Psoas muscle (tissue), 7 donors: ENCODE measurements at regions not wholly inside any gene's neighbourhood (a gene's known extent, or its start where the extent isn't known, plus 50 kb on each side); places are given as distances from the start of the nearest gene placed in this dataset.

Experiments
- ATAC-seq, 4 donors: fragments of 200-7000 bp; cut with Tn5 transposase; one replicate each; pipeline ENCODE4 v1.9.1; 2020; ENCODE audit warnings: moderate library complexity in 3 of 4, mild to moderate bottlenecking in 2 of 4
- DNase-seq, 2 donors: peaks; one replicate each; pipeline ENCODE4 v3.0.0-alpha.2; 2020
- H3K27ac ChIP-seq: fragments of 200-600 bp; one replicate; pipeline ENCODE4 v1.8.0; 2022
- H3K27me3 ChIP-seq, 3 donors: fragments of 200-600 bp in 1 of 3; one replicate each; pipeline versions ENCODE4 v1.6.1 to v1.8.0; 2013 to 2022; ENCODE audit warnings: low read length in 2 of 3, mild to moderate bottlenecking in 2 of 3, moderate library complexity in 1 of 3; ENCODE audit not compliant: insufficient read depth in 3 of 3
- H3K36me3 ChIP-seq, 2 donors: fragments of 200-600 bp in 1 of 2; one replicate each; pipeline versions ENCODE4 v1.6.1 to v1.8.0; 2013 to 2022; ENCODE audit warnings: low read depth in 1 of 2, mild to moderate bottlenecking in 1 of 2, moderate library complexity in 1 of 2; ENCODE audit not compliant: insufficient read depth in 1 of 2
- H3K4me1 ChIP-seq: fragments of 200-600 bp; one replicate; pipeline ENCODE4 v1.8.0; 2022
- H3K4me3 ChIP-seq: fragments of 200-600 bp; one replicate; pipeline ENCODE4 v1.8.0; 2022; ENCODE audit warnings: mild to moderate bottlenecking
- H3K9me3 ChIP-seq: fragments of 200-600 bp; one replicate; pipeline ENCODE4 v1.8.0; 2022
- CTCF ChIP-seq: fragments of 200-600 bp; IDR thresholded peaks from one replicate; pipeline ENCODE4 v1.8.0; 2022; ENCODE audit warnings: antibody characterized with exemption
- WGBS, 3 donors: extraction: QIAGEN DNeasy Blood & Tissue Kit; methylation state at CpG; one replicate each; pipeline versions ENCODE4 v1.1.6 to v1.1.7; 2013; 5-methylcytosine and 5-hydroxymethylcytosine counted together
- intact Hi-C, 2 donors: fragments of 100-400 bp; cut with DNase I; formaldehyde crosslinking; loops; one replicate each; pipeline versions ENCODE4 v1.11.0 to v1.14.2; 2022
- donor health status: healthy with polysubstance abuse.
- donor health status: DM: no; HTN: no; CAD: no; lungs with moderate emphysema.
- donor health status: Bipolar disorder and iron deficiency.
- donor health status: healthy.
- donor health status: DM: yes; HTN: yes; CAD: no.
- donor health status: DM: no; HTN: no; CAD: no.
- donor health status: DM: yes; HTN: yes; CAD: no.

GRCh38 chr4:97270051-97270450, 873.2 kb downstream of the STPG2 start:
- intact Hi-C loops = no loop called here
- H3K27ac ChIP-seq = no peak overlapping the region
- no peaks in the 10 kb centered on the region for H3K36me3 ChIP-seq
- H3K27me3 ChIP-seq = no peaks in the 10 kb centered on the region
- no peak overlapping the region for H3K4me3 ChIP-seq
- no peaks in the 10 kb centered on the region for H3K9me3 ChIP-seq
- no peaks in the 10 kb centered on the region for H3K4me1 ChIP-seq
- 77 to 84% (median 79%) methylated on average over 2 of the region's 2 CpGs for WGBS, 3 donors
- DNase-seq (no peak), ATAC-seq (no peak)
- TF ChIP-seq CTCF = no peak

- DNase-seq (no peak), ATAC-seq (no peak)
- Histone ChIP-seq H3K27ac (no peak overlapping the region), H3K27me3 (no peaks in the 10 kb centered on the region), H3K4me1 (no peaks in the 10 kb centered on the region), H3K4me3 (no peak overlapping the region), H3K9me3 (no peaks in the 10 kb centered on the region), H3K36me3 (no peaks in the 10 kb centered on the region)
- 42 to 44% (median 43%) methylated on average over 3 of the region's 3 CpGs for WGBS, 3 donors
- TF ChIP-seq CTCF = no peak
- intact Hi-C loops = no loop called here
Observed at GRCh38 chr4:97279391-97279790, 863.9 kb downstream of the STPG2 start.

- Histone ChIP-seq H3K27ac (no peak overlapping the region), H3K4me1 (no peaks in the 10 kb centered on the region), H3K9me3 (no peaks in the 10 kb centered on the region), H3K4me3 (no peak overlapping the region), H3K36me3 (no peaks in the 10 kb centered on the region), H3K27me3 (no peaks in the 10 kb centered on the region)
- 37 to 67% (median 44%) methylated on average over 2 of the region's 2 CpGs for WGBS, 3 donors
- ATAC-seq = no peak
- DNase-seq = no peak
- TF ChIP-seq CTCF = no peak
- intact Hi-C loops = no loop called here
Observed at GRCh38 chr4:97300561-97300960, 842.7 kb downstream of the STPG2 start.

GRCh38 chr4:97305351-97305750, 837.9 kb downstream of the STPG2 start:
- DNase-seq (no peak), ATAC-seq (no peak)
- WGBS, 3 donors = 49 to 60% (median 57%) methylated on average over 2 of the region's 2 CpGs
- Histone ChIP-seq H3K9me3 (no peaks in the 10 kb centered on the region), H3K27ac (no peak overlapping the region), H3K4me3 (no peak overlapping the region), H3K27me3 (no peaks in the 10 kb centered on the region), H3K4me1 (no peaks in the 10 kb centered on the region), H3K36me3 (no peaks in the 10 kb centered on the region)
- intact Hi-C loops = no loop called here
- no peak for TF ChIP-seq CTCF

- no peak for DNase-seq
- H3K27ac ChIP-seq = no peak overlapping the region
- no peak overlapping the region for H3K4me3 ChIP-seq
- no peaks in the 10 kb centered on the region for H3K36me3 ChIP-seq
- TF ChIP-seq CTCF = no peak
- H3K4me1 ChIP-seq = no peaks in the 10 kb centered on the region
- intact Hi-C loops = no loop called here
- H3K9me3 ChIP-seq = no peaks in the 10 kb centered on the region
- no peaks in the 10 kb centered on the region for H3K27me3 ChIP-seq
- ATAC-seq = no peak
Observed at GRCh38 chr4:97309121-97309520, 834.2 kb downstream of the STPG2 start.
